Suppressor macrophage treated with lipopolysaccharide for 1 hour (primary cell): ENCODE measurements at regions not wholly inside any gene's neighbourhood (a gene's known extent, or its start where the extent isn't known, plus 50 kb on each side); places are given as distances from the start of the nearest gene placed in this dataset.
"Not testable (repeated sequence)": the region's sequence is repeated elsewhere in the genome, so short reads cannot be mapped to it uniquely, and the experiment has no call there.

Source experiments
- DNase-seq, 3 donors: peaks; one replicate each; pipeline ENCODE4 v3.0.0-alpha.2; 2020 to 2022

DNA sequence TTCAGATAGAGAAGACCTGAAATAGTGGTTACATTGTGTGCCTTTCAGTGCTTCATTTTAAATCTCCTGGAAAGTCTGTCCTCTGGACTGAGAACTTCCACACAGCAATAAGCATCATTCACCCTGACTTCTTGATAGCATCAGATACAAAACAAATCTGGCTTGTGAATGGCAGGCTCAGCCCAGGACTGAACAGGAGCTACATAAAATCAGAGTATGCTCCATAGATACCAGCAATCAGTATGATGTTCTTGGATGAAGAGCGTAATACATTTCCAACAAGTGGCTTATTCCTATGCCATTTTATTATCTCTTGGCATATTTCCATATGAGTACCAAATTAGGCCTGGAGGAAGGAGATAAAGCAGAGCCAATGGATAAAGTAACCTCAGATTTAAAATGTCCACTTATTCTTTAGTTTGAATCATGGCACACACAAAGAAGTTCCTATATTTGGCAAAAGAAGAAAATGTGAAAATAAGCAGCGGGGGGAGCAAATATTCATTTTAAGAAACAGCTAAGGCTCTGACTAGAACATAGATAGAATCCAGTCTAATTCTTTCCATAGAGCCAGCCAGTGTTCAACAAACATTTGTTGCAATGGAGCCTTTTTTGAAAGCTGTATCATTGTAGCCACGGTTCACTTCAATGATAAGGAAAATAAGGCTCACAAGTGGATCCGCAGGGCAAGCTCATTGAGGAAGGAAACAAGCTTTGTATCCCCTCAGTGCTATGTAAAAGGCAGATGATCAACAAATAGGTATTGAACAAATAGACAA lies 230.8 kb upstream of the CHAC2 start:
- DNase-seq: no peak

DNA sequence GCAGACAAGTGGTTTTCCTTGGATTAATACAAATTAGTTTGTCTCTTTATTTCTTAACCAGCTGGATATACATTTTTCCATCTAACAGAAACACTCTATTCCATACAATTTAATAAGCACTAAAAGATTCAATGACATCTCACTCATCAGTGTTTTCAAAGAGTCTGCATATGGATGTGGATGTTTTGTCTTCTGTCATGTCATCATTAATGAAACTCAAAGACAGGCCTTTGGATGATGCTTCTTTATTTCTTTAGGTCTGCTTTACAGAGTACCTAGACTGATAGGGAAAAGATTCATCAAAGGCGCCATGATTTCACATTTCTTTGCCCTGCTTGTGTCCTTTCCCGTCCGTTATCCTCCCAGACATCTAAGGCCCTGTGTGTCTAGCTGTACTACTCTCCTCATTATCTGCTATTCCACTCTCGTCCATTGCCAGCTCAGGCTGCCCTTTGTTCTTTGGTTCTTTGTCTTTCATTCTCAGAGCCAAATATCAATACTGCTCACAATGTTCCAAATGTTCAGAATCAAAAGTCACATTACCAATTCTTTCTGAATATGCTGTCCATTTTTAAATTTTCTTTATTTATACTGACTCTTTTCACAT lies 232.3 kb upstream of the CHAC2 start:
- DNase-seq: no peak

- no peak for DNase-seq
Measured at GRCh38 chr2:53530126-53530525, 237.5 kb upstream of the CHAC2 start.

GRCh38 chr2:53527056-53527455 lies 240.5 kb upstream of the CHAC2 start:
- no peak for DNase-seq

GRCh38 chr2:53519918-53520841 lies 247.4 kb upstream of the CHAC2 start:
- DNase-seq: no peak

- no peak for DNase-seq
Measured at GRCh38 chr2:53517406-53517805, 250.2 kb upstream of the CHAC2 start.

- no peak for DNase-seq
Measured at GRCh38 chr2:53516650-53517049, 251.0 kb upstream of the CHAC2 start.

- DNase-seq: no peak
Measured at GRCh38 chr2:53515435-53516332, 251.9 kb upstream of the CHAC2 start.

DNA sequence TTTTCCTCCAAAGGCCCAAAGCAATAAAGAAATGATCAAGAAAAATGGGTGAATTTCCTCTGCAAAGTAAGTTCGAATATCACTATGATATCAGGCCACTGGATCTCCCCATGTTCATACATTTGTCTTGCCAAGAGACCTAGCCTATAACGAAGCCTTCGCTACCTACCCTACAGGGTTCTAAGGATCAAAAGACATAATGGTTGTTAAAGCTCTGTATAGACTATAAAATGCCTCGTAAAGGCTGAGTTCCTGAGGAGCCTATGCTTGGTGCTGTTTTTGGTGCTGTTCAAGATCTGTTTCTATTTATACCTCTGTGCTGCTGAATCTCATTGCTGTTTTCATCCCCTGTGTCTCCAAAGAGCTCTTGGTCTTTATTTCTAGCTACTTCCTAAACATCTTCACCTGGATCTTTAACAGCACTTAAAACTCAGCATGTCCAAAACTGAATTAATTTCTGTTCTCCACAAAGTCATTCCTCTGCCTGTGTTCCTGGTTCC lies 254.4 kb upstream of the CHAC2 start:
- DNase-seq: no peak

DNA sequence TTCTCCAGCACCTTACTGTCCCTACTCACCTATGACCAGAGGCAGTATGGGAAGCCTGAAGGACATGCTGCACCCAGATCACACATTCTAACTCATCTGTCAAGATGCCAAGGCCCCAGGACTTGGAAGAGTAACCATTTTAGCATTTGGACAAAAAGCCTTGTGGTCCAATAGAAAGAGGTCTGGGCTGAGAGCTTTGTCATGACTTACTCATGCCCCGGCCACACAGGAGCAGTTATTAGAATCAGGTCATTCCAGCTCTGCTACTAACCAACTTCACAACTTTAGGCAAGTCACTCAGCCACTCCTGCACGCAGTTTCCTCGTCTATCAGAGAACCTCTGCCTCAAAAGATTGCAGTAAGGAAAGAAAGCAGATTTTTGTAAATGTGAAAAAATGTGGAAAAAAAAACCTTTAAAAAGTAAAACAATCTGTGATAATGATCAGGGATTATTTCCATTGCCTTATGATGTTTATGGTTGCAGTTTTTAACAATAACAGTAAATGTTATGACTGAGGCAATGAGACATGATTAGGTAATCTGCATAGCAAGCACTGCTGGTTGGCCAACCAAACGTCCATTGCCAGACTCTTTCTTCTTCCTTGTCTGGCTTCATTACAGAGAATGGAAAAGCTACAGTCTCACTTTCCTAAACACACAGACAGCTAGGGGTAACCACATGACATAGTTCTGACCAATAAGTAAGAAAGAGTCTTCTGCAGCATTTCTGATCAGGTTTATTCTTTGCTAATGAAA lies 255.4 kb upstream of the CHAC2 start:
- DNase-seq: no peak

DNA sequence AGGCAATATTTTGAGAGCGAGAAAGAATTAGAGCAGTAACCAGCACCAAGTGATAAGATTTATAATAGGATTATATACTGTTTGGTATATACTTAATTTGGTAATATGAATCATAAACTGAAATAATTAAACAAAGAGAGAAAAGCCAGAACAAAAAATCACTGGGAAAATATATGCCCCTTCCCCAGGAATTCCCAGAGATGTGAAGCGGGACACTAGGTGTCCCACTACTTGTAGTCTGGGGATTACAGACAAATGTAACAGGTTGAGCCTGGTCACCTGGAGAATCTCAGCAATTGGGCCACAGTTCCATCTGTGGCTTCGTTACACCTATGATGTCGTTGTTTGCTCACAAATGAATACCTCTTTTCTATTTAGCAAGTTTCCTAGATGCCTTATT lies 256.1 kb upstream of the CHAC2 start:
- DNase-seq: no peak

DNA sequence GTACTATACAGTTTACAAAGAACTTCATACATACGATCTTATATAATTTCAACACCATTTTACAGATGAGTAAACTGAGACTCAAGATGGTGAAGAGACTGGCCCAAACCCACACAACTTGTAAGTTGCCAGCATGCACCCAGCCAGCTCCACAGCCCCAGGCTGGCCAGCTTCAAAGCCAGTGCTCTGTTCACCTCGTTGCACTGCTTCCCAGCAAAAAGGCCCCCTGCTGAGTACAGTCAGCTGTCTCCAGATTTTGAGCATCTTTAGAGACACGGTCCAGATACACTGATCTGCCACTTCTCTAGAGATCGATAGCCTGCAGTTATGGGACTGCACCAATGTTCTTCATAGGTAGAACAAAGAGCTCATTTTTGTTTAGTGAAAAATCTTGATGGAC lies 257.2 kb upstream of the CHAC2 start:
- DNase-seq: no peak

GRCh38 chr2:53509831-53510388 lies 257.7 kb upstream of the CHAC2 start:
- DNase-seq: no peak

- no peak for DNase-seq
Measured at GRCh38 chr2:53508667-53509066, 258.9 kb upstream of the CHAC2 start.

GRCh38 chr2:53507070-53507469 lies 260.5 kb upstream of the CHAC2 start:
- DNase-seq: not testable (repeated sequence)

DNA sequence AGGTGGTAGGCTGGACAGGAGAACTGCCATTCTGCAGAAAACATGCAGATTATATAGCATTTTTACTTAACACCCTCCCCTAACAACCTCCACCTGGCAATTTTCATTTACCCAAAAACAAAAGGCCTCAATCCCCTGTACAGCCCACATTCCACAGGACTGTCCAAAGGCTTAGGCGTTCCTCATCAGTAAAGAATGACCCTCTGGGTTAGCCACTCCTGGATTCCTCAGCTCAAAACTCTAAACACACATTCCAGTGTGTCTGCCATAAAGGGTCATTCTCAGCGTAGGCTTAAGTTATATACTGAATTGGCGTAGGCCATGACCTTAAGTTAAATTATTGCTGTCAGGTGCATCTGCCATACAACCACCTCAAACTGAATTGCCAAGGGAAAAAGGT lies 261.8 kb upstream of the CHAC2 start:
- no peak for DNase-seq

- no peak for DNase-seq
Measured at GRCh38 chr2:53504507-53504906, 263.1 kb upstream of the CHAC2 start.

DNA sequence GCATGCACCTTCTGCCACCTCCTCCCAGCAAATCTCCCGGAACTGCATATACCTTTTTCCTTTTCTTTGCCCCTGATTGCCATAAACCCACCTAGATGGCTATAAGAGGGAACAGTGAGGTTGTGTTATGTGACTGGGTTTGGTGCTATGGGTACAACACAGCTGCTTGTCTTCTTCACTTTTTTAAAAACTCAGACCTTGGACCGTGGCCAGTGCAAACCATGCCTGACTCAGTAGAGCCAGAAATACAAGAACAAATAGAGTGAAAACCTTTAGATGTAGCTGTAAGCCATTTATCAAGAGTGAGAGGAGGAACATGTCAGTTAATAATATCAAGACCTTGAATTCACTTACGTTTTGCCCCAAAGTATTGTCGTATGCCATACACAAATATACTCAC lies 267.4 kb upstream of the CHAC2 start:
- no peak for DNase-seq

- no peak for DNase-seq
Measured at GRCh38 chr2:53498210-53498609, 269.4 kb upstream of the CHAC2 start.

GRCh38 chr2:53497020-53497419 lies 270.6 kb upstream of the CHAC2 start:
- DNase-seq: no peak

GRCh38 chr2:53493210-53493609 lies 274.4 kb upstream of the CHAC2 start:
- DNase-seq: no peak
